Gastroesophageal sphincter (tissue), 4 donors: ENCODE measurements at regions not wholly inside any gene's neighbourhood (a gene's known extent, or its start where the extent isn't known, plus 50 kb on each side); places are given as distances from the start of the nearest gene placed in this dataset.

Experiments used
- ATAC-seq: fragments of 150-250 bp; one replicate; pipeline ENCODE4 v1.9.1; 2016; ENCODE audit warnings: mild to moderate bottlenecking, moderate library complexity
- H3K27ac ChIP-seq, 4 donors: fragments of 200-600 bp; sonication (generic) in 3 of 4; 1 replicate in 3 of 4; 2 replicates in 1 of 4; pipeline ENCODE4 v1.5.1; 2016 to 2019
- H3K27me3 ChIP-seq: fragments of 200-600 bp; sonication (generic); one replicate; pipeline ENCODE4 v1.5.1; 2019
- H3K36me3 ChIP-seq, 2 donors: fragments of 200-600 bp; sonication (generic); one replicate each; pipeline ENCODE4 v1.5.1; 2019; ENCODE audit warnings: control low read depth in 1 of 2
- H3K4me1 ChIP-seq, 3 donors: fragments of 200-600 bp; sonication (generic); 1 replicate in 2 of 3; 2 replicates in 1 of 3; pipeline ENCODE4 v1.5.1; 2016 to 2019; ENCODE audit warnings: control low read depth in 2 of 3
- H3K4me3 ChIP-seq, 2 donors: fragments of 200-600 bp; sonication (generic); one replicate each; pipeline ENCODE4 v1.5.1; 2019; ENCODE audit warnings: mild to moderate bottlenecking in 1 of 2, moderate library complexity in 1 of 2
- H3K9me3 ChIP-seq, 3 donors: fragments of 200-600 bp; sonication (generic); one replicate each; pipeline ENCODE4 v1.5.1; 2017 to 2019; ENCODE audit warnings: control low read depth in 2 of 3
- CTCF ChIP-seq, 4 experiments: fragments of 200-600 bp in 2 of 4; fragments of 450-650 bp in 2 of 4; sonication (generic) in 1 of 4; IDR thresholded peaks; one replicate each; pipeline ENCODE4 v1.5.1; 2017 to 2019; ENCODE audit warnings: antibody characterized with exemption in 4 of 4, mild to moderate bottlenecking in 2 of 4, moderate library complexity in 2 of 4
- EP300 ChIP-seq: sonication (generic); formaldehyde crosslinking; IDR thresholded peaks from one replicate; pipeline ENCODE4 v1.6.1; 2017; ENCODE audit warnings: antibody characterized with exemption, mild to moderate bottlenecking
- POLR2A ChIP-seq, 2 donors: fragments of 450-650 bp; IDR thresholded peaks; one replicate each; pipeline ENCODE4 v1.6.1; 2017; ENCODE audit warnings: antibody characterized with exemption in 2 of 2, mild to moderate bottlenecking in 2 of 2, moderate library complexity in 1 of 2
- POLR2AphosphoS5 ChIP-seq: sonication (generic); formaldehyde crosslinking; IDR thresholded peaks from one replicate; pipeline ENCODE4 v1.6.1; 2017; ENCODE audit warnings: antibody characterized with exemption
- WGBS, 2 donors: methylation state at CpG; one replicate each; pipeline ENCODE4 v1.1.5; 2018; ENCODE audit warnings: low coverage in 1 of 2; 5-methylcytosine and 5-hydroxymethylcytosine counted together

GRCh38 chr4:27186710-27187109, 326.1 kb downstream of the STIM2 start:
- no peaks in the 10 kb centered on the region for H3K9me3 ChIP-seq
- H3K36me3 ChIP-seq, result no peaks in the 10 kb centered on the region
- H3K4me1 ChIP-seq, result no peaks in the 10 kb centered on the region
- no peak overlapping the region for H3K27ac ChIP-seq
- TF ChIP-seq EP300 (no peak), CTCF (IDR thresholded peaks at IDR 0.05) (no peak), POLR2A (IDR thresholded peaks at IDR 0.05) (no peak), POLR2AphosphoS5 (no peak)
- 80 to 82% methylated on average over 2 to 3 of the region's 4 CpGs for WGBS, 2 donors
- H3K27me3 ChIP-seq, result no peaks in the 10 kb centered on the region
- ATAC-seq, result no peak
- H3K4me3 ChIP-seq, result no peak overlapping the region

GRCh38 chr4:27187786-27188185, 327.1 kb downstream of the STIM2 start:
- no peak for TF ChIP-seq EP300
- TF ChIP-seq POLR2AphosphoS5, result no peak
- no peak for TF ChIP-seq CTCF (IDR thresholded peaks at IDR 0.05)
- TF ChIP-seq POLR2A (IDR thresholded peaks at IDR 0.05), result no peak
- no peak overlapping the region for H3K4me3 ChIP-seq
- 93 to 95% methylated on average over 2 of the region's 2 CpGs for WGBS, 2 donors
- H3K27ac ChIP-seq, result no peak overlapping the region
- H3K4me1 ChIP-seq, result no peaks in the 10 kb centered on the region
- no peaks in the 10 kb centered on the region for H3K27me3 ChIP-seq
- no peaks in the 10 kb centered on the region for H3K9me3 ChIP-seq
- no peaks in the 10 kb centered on the region for H3K36me3 ChIP-seq
- ATAC-seq, result no peak

GRCh38 chr4:27189683-27190082, 329.0 kb downstream of the STIM2 start:
- no peak for ATAC-seq
- H3K4me3 ChIP-seq, result no peak overlapping the region
- no peaks in the 10 kb centered on the region for H3K9me3 ChIP-seq
- H3K27me3 ChIP-seq, result no peaks in the 10 kb centered on the region
- TF ChIP-seq POLR2AphosphoS5, result no peak
- TF ChIP-seq POLR2A (IDR thresholded peaks at IDR 0.05), result no peak
- no peak for TF ChIP-seq CTCF (IDR thresholded peaks at IDR 0.05)
- TF ChIP-seq EP300, result no peak
- WGBS, 2 donors, result 68 to 71% methylated on average over 5 to 6 of the region's 6 CpGs
- no peak overlapping the region for H3K27ac ChIP-seq
- H3K36me3 ChIP-seq, result no peaks in the 10 kb centered on the region
- H3K4me1 ChIP-seq, result no peaks in the 10 kb centered on the region

- no peak for ATAC-seq
- H3K27me3 ChIP-seq, result no peaks in the 10 kb centered on the region
- WGBS, 2 donors, result 0% methylated on average over 1 of the region's 1 CpG; no CpG with 5 or more reads in 1 of the 2 donors
- no peaks in the 10 kb centered on the region for H3K4me1 ChIP-seq
- H3K9me3 ChIP-seq, result no peaks in the 10 kb centered on the region
- no peaks in the 10 kb centered on the region for H3K36me3 ChIP-seq
- H3K27ac ChIP-seq, result no peak overlapping the region
- TF ChIP-seq EP300, result no peak
- TF ChIP-seq POLR2A (IDR thresholded peaks at IDR 0.05), result no peak
- no peak for TF ChIP-seq POLR2AphosphoS5
- no peak for TF ChIP-seq CTCF (IDR thresholded peaks at IDR 0.05)
- no peak overlapping the region for H3K4me3 ChIP-seq
Measured at GRCh38 chr4:27191592-27191991, 331.0 kb downstream of the STIM2 start.

GRCh38 chr4:27194599-27195176, 334.0 kb downstream of the STIM2 start:
- H3K4me3 ChIP-seq, result no peak overlapping the region
- no peaks in the 10 kb centered on the region for H3K36me3 ChIP-seq
- H3K9me3 ChIP-seq, result no peaks in the 10 kb centered on the region
- ATAC-seq, result no peak
- H3K4me1 ChIP-seq, result no peaks in the 10 kb centered on the region
- WGBS, 2 donors, result 46% methylated on average over 2 of the region's 2 CpGs; no CpG with 5 or more reads in 1 of the 2 donors
- TF ChIP-seq POLR2A (IDR thresholded peaks at IDR 0.05), result no peak
- no peak for TF ChIP-seq POLR2AphosphoS5
- TF ChIP-seq EP300, result no peak
- TF ChIP-seq CTCF (IDR thresholded peaks at IDR 0.05), result no peak
- H3K27ac ChIP-seq, result no peak overlapping the region
- no peaks in the 10 kb centered on the region for H3K27me3 ChIP-seq
